ENCODE measurements at regions not wholly inside any gene's neighbourhood (a gene's known extent, or its start where the extent isn't known, plus 50 kb on each side); places are given as distances from the start of the nearest gene placed in this dataset.

GRCh38 chr1:187839873-187840272, 1011.1 kb downstream of the PLA2G4A start:
- TF ChIP-seq SMC3 (IDR thresholded peaks at IDR 0.05) (no peak), POLR2A (IDR thresholded peaks at IDR 0.05; ENCODE audit: low read length) (no peak), RAD21 (conservative IDR thresholded peaks at IDR 0.05 in 1 of 2, IDR thresholded peaks at IDR 0.05 in 1 of 2) (no peak), CHD2 (IDR thresholded peaks at IDR 0.05; ENCODE audit: low read length, partially characterized antibody) (no peak), BHLHE40 (IDR thresholded peaks at IDR 0.05; ENCODE audit: low read depth, low read length) (no peak)

Measured in A549 (cell line).